ENCODE measurements at regions not wholly inside any gene's neighbourhood (a gene's known extent, or its start where the extent isn't known, plus 50 kb on each side); places are given as distances from the start of the nearest gene placed in this dataset.

- H3K4me1 Mint-ChIP-seq = peaks cover 16% of the 10 kb centered on the region
- no peak for TF ChIP-seq CTCF (IDR thresholded peaks at IDR 0.05; ENCODE audit: unreplicated experiment in 3 of 3)
- H3K27me3 Mint-ChIP-seq (ENCODE audit: low read depth) = peaks cover 19% of the 10 kb centered on the region
- H3K27ac Mint-ChIP-seq = no peak overlapping the region
- H3K4me3 Mint-ChIP-seq = no peak overlapping the region
- H3K9me3 Mint-ChIP-seq = no peaks in the 10 kb centered on the region
- H3K36me3 Mint-ChIP-seq (ENCODE audit: low read depth) = no peaks in the 10 kb centered on the region
Observed at GRCh38 chr14:51479584-51480325, 172.0 kb upstream of the FRMD6 start.

- no peaks in the 10 kb centered on the region for H3K36me3 Mint-ChIP-seq (ENCODE audit: low read depth)
- H3K27me3 Mint-ChIP-seq (ENCODE audit: low read depth) = peaks cover 15% of the 10 kb centered on the region
- no peak for TF ChIP-seq CTCF (IDR thresholded peaks at IDR 0.05; ENCODE audit: unreplicated experiment in 3 of 3)
- H3K4me3 Mint-ChIP-seq = no peak overlapping the region
- no peaks in the 10 kb centered on the region for H3K9me3 Mint-ChIP-seq
- H3K27ac Mint-ChIP-seq = no peak overlapping the region
- H3K4me1 Mint-ChIP-seq = peaks cover 20% of the 10 kb centered on the region
Observed at GRCh38 chr14:51481643-51482042, 170.1 kb upstream of the FRMD6 start.

- Mint-ChIP-seq H3K4me3 (no peak overlapping the region), H3K27me3 (ENCODE audit: low read depth) (peaks cover 15% of the 10 kb centered on the region), H3K36me3 (ENCODE audit: low read depth) (no peaks in the 10 kb centered on the region), H3K4me1 (peaks cover 17% of the 10 kb centered on the region), H3K27ac (no peak overlapping the region), H3K9me3 (no peaks in the 10 kb centered on the region)
- no peak for TF ChIP-seq CTCF (IDR thresholded peaks at IDR 0.05; ENCODE audit: unreplicated experiment in 3 of 3)
Observed at GRCh38 chr14:51482102-51482501, 169.6 kb upstream of the FRMD6 start.

- peaks cover 32% of the 10 kb centered on the region for H3K4me1 Mint-ChIP-seq
- H3K27ac Mint-ChIP-seq = peak overlapping the region; percentile 59 to 79 (median 61)
- no peaks in the 10 kb centered on the region for H3K36me3 Mint-ChIP-seq (ENCODE audit: low read depth)
- TF ChIP-seq CTCF (IDR thresholded peaks at IDR 0.05; ENCODE audit: unreplicated experiment in 3 of 3) = no peak
- H3K4me3 Mint-ChIP-seq = no peak overlapping the region
- H3K9me3 Mint-ChIP-seq = no peaks in the 10 kb centered on the region
- peaks cover 15% of the 10 kb centered on the region for H3K27me3 Mint-ChIP-seq (ENCODE audit: low read depth)
Observed at GRCh38 chr14:51484485-51484884, 167.2 kb upstream of the FRMD6 start.

- H3K27me3 Mint-ChIP-seq (ENCODE audit: low read depth) = peaks cover 15% of the 10 kb centered on the region
- H3K27ac Mint-ChIP-seq = peak overlapping the region in 1 of 3 experiments; percentile 59
- no peak overlapping the region for H3K4me3 Mint-ChIP-seq
- H3K4me1 Mint-ChIP-seq = peaks cover 44% of the 10 kb centered on the region
- H3K9me3 Mint-ChIP-seq = no peaks in the 10 kb centered on the region
- no peak for TF ChIP-seq CTCF (IDR thresholded peaks at IDR 0.05; ENCODE audit: unreplicated experiment in 3 of 3)
- H3K36me3 Mint-ChIP-seq (ENCODE audit: low read depth) = no peaks in the 10 kb centered on the region
Observed at GRCh38 chr14:51485733-51486132, 166.0 kb upstream of the FRMD6 start.

- H3K36me3 Mint-ChIP-seq (ENCODE audit: low read depth) = no peaks in the 10 kb centered on the region
- no peak overlapping the region for H3K27ac Mint-ChIP-seq
- peaks cover 12% of the 10 kb centered on the region for H3K27me3 Mint-ChIP-seq (ENCODE audit: low read depth)
- no peaks in the 10 kb centered on the region for H3K9me3 Mint-ChIP-seq
- no peak for TF ChIP-seq CTCF (IDR thresholded peaks at IDR 0.05; ENCODE audit: unreplicated experiment in 3 of 3)
- H3K4me1 Mint-ChIP-seq = peaks cover 59% of the 10 kb centered on the region
- no peak overlapping the region for H3K4me3 Mint-ChIP-seq
Observed at GRCh38 chr14:51487848-51488247, 163.9 kb upstream of the FRMD6 start.

Measured in nephron (organoid).